Stimulated activated CD4-positive, alpha-beta T cell treated with anti-CD3 and anti-CD28 coated beads, Interleukin-4, amount 100 ng/mL, for 4 hours (primary cell): ENCODE measurements at regions not wholly inside any gene's neighbourhood (a gene's known extent, or its start where the extent isn't known, plus 50 kb on each side); places are given as distances from the start of the nearest gene placed in this dataset.
"Not testable (repeated sequence)": the region's sequence is repeated elsewhere in the genome, so short reads cannot be mapped to it uniquely, and the experiment has no call there.

ENCODE experiments used
- DNase-seq, 2 experiments: peaks; one replicate each; pipeline ENCODE4 v3.0.0-alpha.2; 2020

DNA sequence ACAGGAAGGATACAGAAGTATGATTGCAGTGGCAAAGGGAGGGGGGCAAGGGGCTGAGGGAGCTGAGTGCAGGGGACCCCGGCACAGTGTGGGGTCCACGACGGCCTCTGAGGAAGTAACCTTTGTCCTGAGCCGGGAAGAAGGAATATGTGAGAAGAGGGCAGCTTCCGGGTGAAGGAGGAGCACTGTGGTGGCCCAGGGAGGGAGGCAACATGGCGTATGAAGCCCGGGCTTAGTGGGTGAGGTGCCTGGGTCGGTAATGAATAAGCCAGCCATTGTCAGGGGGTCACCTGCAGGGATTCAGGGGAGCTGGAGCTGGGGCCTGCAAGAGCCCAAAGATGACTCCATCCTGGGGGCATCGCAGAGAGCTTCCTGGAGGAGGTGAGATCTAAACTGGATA lies 200.4 kb downstream of the FOXD2 start:
- no peak for DNase-seq

DNA sequence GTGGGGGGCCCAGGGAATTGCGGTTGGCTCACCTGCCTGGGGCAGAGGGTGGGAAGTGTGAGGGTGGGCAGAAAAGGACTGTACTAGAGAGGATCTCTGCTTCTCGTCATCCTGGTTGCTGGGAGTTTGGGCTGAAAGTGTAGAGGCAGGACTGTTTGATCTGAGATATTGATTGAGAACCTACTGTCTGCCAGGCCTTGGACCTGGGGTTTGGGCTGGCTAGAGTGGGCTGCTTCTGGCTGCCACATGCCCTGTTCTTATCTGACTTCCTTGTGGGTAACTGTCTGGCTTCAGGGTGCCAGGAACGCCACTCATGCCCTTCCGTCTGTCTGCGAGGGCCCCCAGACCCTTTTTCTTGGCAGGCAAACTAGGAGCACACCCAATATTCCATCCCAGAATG lies 200.9 kb downstream of the FOXD2 start:
- no peak for DNase-seq

DNA sequence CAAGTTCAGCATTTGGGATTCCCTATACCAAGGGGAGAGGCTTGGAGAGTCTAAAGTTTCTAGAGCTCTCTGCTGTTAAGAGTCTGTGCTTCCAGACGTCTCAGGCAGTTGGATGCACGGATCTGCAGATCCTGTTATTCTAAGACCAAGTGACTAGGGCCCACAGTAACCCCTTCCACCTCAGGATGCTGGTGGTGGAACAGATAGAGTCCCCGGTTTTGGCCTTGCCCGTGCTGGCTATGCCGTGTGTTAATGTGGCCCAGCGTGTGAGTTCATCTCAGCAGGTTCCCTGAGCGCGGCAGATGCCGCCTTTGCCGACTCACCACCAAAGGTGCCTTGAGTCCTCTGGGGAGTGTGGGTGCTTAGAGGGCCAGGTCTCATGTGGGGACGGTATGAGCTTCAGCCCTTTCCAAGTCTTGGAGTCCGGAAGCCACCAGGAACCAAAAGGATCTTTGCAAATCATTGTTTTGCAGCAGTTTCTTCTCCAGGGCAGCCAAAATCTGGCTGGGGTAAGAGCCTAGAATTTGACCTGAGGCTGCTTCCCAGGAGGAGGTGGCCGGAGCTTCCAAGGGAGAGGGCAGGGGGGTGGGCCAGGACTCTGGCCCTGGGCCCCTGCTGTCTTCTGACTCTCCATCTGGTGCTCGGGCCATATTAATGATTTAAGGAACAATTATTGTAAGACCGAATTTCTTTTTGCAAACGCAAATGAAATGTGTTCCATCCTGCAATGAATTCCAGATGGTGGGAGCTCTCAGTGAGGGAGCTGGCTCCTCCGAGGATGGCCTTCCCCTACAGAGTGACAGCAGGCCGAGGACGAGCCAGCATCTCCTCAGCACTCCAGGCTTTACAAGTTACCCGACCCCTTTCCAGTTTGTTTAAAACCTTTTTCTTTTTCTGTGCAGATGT lies 205.7 kb downstream of the FOXD2 start:
- DNase-seq: no peak

DNA sequence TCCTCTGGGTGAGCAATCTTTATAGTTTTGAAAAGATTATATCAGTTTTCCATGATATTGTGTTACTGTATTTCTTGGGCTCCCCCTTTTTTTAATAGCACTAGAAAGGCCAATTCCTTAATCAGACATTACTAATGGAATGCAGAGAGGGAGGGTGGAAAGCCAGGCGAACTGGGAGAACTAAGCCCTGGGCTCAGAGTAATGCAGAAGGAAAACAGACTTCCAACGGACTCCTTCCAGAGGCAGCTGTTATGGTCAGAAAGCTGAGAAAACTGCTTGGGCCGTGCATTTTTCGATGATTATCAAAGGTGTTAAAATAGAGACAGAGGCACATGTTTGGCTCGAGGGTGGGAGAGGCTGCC lies 206.3 kb downstream of the FOXD2 start:
- DNase-seq: no peak

DNA sequence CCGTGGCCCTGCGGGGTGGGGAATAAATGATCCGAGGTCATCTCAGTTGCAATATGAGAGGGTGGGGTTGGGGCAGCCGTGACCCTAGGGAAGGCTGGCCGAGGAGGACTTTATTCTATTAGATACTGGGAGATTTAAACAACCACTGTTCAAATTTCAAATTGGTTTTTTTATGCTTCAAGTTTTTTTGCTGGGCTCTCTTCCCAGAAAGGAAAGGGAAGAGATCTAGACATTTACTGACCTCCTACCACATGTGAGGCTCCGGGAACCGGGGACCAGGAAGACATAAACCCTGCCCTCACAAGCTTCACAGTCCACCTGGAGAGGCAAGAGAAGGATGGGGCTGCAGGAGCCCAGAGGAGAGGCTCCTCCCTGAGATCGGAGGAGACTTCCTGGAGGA lies 207.3 kb downstream of the FOXD2 start:
- DNase-seq: no peak

DNA sequence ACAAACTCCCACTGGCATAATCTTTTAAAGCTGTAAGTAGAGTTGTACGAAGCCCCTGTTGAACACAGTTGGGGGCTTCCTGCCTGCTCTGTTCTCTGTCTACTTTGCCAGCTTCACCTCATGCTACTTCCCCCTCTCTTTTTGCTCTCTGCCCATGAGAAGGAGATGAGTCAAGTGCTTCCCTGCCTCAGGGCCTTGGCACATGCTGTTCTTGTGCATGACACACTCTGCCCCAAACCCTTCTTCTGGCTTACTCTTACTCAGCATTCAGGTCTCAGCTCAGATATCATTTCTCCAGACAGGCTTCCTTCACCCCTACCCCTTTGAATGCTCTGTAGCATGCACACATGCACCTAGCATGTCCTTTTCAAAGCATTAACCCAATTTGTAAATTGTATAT lies 208.8 kb downstream of the FOXD2 start:
- DNase-seq: no peak

DNA sequence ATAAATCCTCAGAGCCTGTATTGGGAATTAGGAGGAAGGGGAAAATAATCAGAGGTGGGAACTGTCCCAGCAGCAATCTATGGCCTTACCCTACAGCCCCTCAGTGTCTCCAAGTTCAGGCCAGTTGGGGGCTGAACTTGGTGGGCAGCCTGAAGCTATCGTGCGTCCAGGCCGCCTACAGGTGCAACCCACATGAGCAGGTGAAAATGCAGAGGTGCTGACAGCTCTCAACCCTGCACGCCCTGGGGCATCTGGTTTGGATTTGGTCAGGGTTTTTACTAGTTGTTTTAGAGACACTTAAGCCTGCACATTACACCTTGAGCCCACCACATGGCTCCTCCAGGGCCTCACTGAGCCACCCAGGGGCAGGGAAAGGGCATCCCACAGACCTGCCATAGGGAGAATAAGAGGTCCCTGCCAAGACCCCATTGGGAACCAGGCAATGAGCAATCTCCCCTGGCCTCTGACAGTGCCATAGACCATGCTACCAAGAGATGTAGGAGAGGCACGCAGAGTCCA lies 209.5 kb downstream of the FOXD2 start:
- no peak for DNase-seq

DNA sequence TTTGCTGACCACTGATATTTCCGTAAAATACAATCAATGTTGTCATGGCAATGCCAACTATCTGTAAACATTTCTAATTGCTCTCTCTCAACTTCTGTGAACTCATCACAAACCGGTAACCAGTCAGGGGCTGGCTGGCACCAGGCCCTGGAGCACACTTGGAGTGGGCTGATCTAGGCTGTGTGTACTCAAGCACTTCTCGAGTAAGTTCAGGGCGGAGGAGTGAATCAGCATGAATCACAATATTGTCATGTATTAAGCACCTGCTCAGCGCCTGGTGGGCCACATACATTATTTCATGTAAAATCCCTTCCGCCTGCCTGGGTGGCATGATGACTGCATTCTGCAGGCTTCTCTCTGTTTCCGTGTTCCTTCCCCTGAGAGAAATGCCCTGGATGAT lies 212.4 kb downstream of the FOXD2 start:
- no peak for DNase-seq

DNA sequence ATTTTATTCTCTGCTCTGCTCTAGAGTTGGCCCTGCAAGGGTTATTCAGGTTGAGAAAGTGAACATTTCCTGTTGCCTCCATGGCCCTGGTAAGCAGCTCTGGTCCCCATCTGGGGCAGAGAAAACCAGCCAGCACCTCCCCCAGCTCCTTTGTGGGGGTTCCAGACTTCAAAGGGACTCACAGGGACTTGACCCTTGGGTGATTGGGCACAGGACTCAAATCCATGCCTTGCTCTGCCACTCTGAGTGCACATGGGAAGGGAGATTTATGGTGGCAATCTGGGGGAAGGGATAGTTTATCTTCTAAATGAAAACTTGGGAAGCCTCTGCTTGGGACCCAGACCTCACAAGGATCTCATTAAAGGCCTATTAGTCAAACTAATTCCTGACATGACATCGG lies 212.8 kb downstream of the FOXD2 start:
- DNase-seq: no peak

DNA sequence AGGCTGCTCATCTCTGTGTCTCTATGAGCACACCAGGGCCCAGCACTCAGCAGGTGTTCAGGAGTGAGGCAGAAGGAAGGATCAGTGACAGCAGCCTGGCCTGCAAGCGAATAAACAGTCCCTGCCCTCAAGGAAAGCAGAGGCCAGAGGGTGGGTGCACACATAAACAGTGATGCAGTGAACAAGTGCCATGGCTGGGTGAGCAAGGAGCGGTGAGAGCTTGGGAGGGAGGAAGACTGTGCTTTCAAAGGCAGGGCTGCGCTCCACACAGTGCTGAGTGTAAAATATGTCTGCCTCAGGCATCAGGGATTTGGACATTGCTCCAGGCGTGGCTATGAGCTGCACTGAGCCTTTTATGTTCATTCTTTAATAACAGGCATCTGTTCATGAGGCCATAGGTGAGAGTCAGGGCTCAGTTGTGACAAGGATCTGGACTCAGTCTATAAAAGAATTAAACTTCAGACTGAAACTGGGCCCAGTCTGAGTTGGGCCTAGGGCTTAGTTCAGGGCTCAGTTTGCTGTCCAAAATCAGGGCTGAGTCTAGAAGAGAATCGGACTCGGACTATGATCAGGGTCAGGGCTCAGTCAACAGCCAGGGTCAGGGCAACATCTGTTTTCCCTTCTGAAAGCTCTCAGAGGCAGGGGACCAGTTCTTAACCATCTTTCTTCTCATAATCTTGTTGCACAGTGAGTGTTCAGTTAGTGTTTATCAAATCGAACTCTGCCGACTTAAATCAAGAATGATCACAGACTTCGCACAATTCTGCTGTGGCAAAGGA lies 213.7 kb downstream of the FOXD2 start:
- DNase-seq: no peak

DNA sequence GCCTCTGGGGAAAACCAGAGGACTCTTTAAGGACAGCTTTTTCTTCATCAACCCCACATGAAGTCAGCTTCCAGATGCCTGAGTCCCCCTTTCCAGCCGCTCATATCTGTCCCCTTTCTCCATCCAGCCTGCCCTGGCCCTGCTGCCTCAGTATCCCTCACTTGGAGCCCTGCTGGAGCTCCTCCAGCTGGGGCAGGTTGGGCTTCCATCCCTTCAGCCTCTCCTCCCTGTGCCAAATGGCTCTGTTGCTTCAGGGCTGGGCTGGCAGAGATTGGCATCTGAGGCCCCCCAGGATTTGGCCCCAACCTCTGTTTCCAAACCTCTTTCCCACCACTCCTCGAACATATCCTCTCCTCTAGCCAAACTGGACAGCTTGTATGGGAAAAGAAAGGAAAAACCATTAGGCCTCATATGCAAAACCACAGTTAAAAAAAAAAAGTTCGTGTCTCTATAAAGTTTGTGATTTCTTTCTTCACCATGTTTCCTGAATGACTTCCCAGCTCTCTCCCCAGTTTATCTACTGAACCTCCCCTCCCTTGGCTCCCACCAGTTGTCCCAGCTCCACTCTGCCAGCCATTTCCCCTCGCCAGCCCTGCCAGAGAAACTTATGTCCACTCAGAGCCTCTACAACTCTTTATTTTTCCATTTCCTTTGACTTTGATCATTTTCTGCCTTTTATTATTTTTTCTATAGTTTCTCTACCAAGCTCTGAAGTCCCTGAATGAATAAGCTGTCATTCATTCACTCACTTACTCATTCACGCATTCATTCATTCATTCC lies 217.9 kb downstream of the FOXD2 start:
- no peak for DNase-seq

DNA sequence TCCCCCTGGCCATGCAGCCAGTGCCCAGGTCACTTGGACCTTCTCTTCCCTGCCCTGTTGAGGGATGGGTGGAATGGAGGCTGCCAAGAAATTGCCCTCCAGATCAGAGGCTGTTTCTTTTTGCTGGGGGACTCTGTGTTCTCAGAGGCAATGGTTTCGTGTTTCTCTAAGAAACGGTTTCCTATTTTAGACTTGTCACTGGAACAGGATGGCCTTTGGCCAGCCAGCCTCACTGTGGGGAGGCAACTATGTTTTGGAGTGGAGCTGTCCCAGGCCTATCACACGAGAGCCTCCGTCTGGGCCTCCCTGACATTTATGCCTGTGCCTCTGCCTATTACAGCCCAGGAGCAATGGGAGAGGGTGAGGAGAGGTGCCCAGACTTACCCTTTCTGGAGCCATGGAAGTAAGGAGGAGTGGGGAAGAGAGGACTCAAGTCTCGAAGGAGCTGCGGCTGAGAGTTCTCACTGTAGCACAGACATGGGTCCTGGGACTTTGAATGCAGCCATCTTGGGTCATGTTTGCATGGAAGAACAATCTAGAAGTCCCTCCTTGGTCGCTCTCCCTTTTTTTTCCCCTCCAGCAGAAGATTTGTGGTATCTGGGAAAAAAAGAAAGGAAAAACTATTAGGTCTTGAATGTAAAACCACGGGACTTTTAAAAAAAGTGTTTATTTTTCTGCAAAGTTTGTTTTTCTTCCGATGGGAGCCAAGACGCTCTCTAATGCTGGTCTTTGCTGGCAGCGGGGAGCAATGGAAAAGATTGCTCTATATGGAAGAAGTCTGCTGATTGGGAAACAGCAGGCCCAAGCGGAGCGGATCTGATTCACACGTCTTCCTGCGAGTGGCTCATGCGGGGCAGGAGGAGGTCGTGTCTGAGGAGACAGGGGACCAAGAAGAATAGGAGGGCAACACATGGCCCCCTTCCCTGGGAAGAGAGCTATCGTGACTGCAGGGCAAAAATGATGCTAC lies 219.2 kb downstream of the FOXD2 start:
- no peak for DNase-seq

DNA sequence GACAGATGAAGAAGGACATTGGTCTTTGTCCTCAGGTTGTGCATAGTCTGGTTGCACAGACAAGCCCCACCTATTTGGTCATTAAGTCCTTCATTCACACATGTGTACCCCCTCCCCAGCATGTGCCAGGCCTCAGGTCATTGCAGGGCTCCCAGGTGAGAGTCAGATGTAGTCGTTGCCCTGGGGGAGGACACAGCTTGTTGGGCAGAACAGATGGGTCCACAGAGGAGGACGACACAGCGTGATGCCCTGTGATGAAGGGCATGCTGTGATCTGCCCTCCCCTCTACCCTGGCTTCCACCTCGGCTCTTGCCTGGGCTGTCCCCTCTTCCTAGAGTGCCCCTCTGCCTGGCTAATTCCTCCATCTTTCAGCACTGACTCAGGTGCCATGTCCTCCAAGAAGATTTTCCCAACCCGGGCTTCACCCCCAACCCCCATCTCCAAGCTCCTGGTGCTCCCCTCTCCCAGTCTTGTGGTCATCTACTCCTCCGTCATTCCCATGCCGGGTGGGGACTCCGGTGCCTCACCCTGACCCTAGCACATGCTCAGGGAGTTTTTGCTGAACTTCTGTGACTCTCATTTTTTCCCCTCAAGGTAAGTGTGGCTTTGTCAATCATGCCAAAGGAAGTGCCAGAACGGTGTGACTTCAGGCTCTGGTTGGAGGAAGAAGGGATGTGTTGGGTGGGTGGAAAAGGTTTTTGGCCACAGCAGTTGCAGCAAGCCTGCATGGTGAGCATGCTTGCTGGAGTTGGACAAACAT lies 220.5 kb downstream of the FOXD2 start:
- DNase-seq: no peak

DNA sequence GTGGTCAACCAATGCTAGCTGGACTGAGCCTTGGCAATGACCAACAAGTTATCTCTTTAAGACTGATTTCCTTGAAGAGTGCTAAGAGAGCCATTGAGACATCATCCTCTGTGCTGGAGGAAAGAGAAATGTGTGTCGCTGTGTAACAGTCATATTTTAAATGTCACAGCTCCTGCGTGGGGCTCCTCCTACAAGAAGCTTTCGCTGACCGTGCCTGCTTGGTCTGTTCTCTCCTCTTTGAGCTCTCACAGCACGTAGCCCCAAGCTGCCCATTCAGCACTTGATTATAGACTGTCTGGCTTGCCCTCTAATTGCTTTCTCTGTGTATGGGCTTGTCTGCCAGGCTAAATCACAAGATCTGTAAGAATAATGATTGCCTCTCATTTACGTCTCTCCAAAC lies 221.3 kb downstream of the FOXD2 start:
- no peak for DNase-seq

DNA sequence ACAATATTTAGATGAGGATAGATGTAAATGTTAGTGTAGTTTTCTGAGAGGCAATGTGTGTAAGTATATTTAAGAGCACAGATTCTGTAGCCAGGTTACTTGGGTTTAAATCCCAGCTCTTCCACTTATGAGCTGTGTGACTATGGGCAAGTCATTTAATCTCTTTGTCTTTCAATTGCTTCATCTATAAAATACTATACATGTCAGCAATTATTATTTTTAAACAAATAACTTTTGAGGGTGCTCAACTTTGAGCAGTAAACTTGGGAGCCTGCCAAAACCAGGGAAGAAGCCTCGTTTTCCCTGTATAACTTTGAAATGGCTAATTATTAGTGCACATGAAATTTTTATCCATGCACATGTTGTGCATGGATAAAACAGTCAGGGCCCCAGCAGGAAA lies 222.8 kb downstream of the FOXD2 start:
- no peak for DNase-seq

DNA sequence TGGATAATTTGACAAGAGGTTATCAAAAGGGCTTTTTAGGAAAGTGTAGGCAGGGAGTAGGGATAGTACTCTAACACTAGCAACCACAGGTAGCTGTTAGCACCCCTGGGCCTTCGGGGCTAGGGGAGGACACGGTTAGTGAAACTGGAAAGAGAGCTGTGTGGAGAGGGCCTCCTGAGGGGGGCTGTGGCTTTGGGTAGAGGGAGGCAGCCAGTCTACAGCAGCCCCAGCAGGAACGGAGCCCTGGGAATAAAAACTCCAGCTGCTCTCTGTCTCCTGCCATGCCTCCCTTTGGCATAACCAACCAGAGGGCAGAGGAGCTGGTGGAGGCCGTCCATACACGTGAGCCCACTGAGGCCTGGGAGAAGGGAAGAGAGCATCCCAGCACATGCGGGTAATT lies 223.2 kb downstream of the FOXD2 start:
- DNase-seq: no peak

DNA sequence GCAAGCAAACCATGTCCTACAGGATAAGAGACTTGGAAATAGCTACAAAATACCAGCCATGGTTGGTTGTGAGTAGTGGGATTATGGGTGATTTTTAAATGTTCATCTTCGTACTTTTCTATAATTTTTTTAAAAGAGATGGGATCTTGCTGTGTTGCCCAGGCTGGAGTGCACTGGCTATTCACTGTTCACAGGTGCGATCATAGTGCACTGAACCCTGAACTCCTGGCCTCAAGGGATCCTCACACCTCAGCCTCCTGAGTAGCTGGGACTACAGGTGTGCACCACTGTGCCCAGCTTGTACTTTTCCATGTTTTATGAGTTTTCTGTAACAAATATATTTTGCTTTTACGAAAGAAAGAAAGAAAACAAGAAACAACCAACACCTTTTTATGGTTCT lies 224.2 kb downstream of the FOXD2 start:
- no peak for DNase-seq

DNA sequence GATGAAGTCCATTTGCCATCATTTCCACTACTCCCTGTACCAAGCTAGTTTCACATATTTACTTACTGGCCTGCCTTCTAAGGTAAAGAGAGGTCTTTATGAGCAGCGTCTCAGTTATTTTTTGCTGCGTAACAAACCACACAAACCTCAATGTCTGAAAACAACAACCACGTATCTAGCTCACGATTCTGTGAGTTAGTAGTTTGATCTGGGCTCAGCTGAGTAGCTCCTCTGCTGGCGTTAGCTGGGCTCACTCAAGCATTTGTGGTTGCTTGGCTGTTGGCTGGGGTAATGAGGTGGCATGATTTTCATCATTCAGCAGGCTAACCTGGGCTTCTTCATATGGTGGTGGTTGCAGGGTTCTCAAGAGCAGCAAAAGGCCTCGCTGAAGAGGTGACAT lies 225.4 kb downstream of the FOXD2 start:
- DNase-seq: no peak

DNA sequence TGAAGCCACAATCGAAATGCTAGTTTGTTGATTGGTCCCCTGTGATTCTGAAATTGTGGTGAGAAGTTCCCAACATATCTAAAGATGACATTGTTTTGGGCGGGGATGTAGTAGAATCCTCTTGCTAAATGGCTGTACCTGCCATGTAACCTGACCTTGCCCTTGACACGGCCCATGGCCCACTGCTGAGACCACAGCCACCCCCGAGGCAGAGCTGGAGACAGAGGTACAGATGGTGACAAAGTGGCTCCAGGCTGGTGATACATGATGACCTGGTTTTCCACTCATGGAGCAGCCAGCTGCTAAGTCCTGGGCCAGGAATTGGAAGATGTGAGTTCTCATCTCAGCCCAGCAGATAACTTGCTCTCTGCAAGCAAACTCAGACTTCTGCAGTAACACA lies 226.5 kb downstream of the FOXD2 start:
- no peak for DNase-seq

DNA sequence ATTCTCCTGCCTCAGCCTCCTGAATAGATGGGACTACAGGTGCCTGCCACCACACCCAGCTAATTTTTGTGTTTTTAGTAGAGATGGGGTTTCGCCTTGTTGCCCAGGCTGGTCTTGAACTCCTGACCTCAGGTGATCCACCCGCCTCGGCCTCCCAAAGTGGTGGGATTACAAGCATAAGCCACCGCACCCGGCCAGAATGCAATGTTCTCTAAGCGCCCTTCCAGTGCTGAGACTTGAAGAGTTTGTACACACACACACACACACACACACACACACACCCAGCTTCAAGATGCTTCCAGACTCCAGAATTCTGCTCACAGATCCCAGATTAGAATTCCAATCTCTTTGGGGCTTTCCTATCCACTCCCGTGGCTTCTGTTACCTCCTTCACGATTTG lies 227.1 kb downstream of the FOXD2 start:
- DNase-seq: not testable (repeated sequence)

DNA sequence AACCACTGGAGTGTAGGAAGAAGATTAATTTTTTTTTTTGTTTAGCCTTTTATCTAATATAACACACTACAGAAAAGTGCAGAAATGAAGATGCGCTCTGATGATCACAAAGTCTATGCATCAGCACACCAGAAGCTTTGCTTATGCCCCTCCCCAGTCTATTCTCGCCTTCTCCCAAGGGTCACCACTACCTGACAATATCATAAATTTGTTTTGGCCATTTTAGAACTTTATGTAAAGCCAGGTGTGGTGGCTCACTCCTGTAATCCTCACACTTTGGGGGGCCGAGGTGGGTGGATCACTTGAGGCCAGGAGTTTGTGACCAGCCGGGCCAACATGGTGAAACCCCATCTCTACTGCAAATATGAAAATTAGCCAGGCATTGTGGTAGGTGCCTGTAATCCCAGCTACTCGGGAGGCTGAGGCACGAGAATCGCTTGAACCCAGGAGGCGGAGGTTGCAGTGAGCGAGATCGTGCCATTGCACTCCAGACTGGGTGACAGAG lies 231.3 kb downstream of the FOXD2 start:
- DNase-seq: no peak
